Uterus (tissue), 3 donors: ENCODE measurements at regions not wholly inside any gene's neighbourhood (a gene's known extent, or its start where the extent isn't known, plus 50 kb on each side); places are given as distances from the start of the nearest gene placed in this dataset.

Experiments used
- DNase-seq, 2 donors: peaks; one replicate each; pipeline ENCODE4 v3.0.0-alpha.2; 2019 to 2020
- H3K27ac ChIP-seq, 2 donors: fragments of 200-600 bp; sonication (generic); 1 replicate in 1 of 2; 2 replicates in 1 of 2; pipeline ENCODE4 v1.5.1; 2016 to 2018
- H3K27me3 ChIP-seq, 2 donors: fragments of 200-600 bp; sonication (generic); one replicate each; pipeline ENCODE4 v1.5.1; 2018 to 2019; ENCODE audit warnings: control low read depth in 1 of 2
- H3K36me3 ChIP-seq, 2 donors: fragments of 200-600 bp; sonication (generic); one replicate each; pipeline ENCODE4 v1.5.1; 2019; ENCODE audit warnings: control low read depth in 1 of 2
- H3K4me1 ChIP-seq, 2 donors: fragments of 200-600 bp; sonication (generic); one replicate each; pipeline ENCODE4 v1.5.1; 2018 to 2019; ENCODE audit warnings: control low read depth in 1 of 2
- H3K4me3 ChIP-seq, 2 donors: fragments of 200-600 bp; sonication (generic); 1 replicate in 1 of 2; 2 replicates in 1 of 2; pipeline ENCODE4 v1.5.1; 2018 to 2019; ENCODE audit warnings: mild to moderate bottlenecking in 1 of 2
- H3K9me3 ChIP-seq, 2 donors: fragments of 200-600 bp; sonication (generic); one replicate each; pipeline ENCODE4 v1.5.1; 2019; ENCODE audit warnings: control low read depth in 1 of 2
- CTCF ChIP-seq, 4 experiments: fragments of 200-600 bp in 2 of 4; fragments of 450-650 bp in 2 of 4; sonication (generic) in 2 of 4; IDR thresholded peaks; one replicate each; pipeline ENCODE4 v1.5.1; 2016 to 2019; ENCODE audit warnings: antibody characterized with exemption in 4 of 4, mild to moderate bottlenecking in 2 of 4, moderate library complexity in 1 of 4
- POLR2A ChIP-seq, 2 donors: fragments of 450-650 bp; IDR thresholded peaks; one replicate each; pipeline ENCODE4 v1.6.1; 2016; ENCODE audit warnings: antibody characterized with exemption in 2 of 2, mild to moderate bottlenecking in 1 of 2, moderate library complexity in 1 of 2
- intact Hi-C: fragments of 100-400 bp; cut with DNase I; formaldehyde crosslinking; loops from one replicate; pipeline ENCODE4 v1.15.1; 2023; ENCODE audit warnings: low total_unique reads
- donor health status: DM: yes; HTN: yes; CAD: no.

GRCh38 chr2:113829761-113830160 lies 60.1 kb upstream of the ACTR3 start:
- no peak overlapping the region for H3K4me3 ChIP-seq
- DNase-seq: no peak
- H3K36me3 ChIP-seq: no peaks in the 10 kb centered on the region
- H3K27ac ChIP-seq: no peak overlapping the region
- H3K4me1 ChIP-seq: no peaks in the 10 kb centered on the region
- intact Hi-C loops: no loop called here
- no peaks in the 10 kb centered on the region for H3K27me3 ChIP-seq
- no peaks in the 10 kb centered on the region for H3K9me3 ChIP-seq
- no peak for TF ChIP-seq POLR2A (IDR thresholded peaks at IDR 0.05)
- no peak for TF ChIP-seq CTCF (IDR thresholded peaks at IDR 0.05)

DNA sequence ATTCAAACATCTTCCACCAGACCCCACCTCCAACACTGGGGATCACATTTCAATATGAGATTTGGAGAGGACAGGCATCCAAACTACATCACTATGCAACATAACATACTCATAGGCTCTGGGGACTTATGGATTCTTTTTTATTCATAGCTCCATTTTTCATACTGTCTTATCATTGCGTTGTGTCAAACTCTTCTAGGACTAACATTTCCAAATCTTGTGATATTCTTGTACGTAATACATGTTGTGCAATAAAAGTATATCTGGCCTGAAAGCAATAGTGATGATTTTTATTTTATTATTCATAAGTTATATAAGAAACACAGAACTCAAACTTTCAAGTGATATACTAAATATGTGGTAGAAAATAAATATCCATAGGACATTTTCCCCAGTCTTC lies 60.6 kb upstream of the ACTR3 start:
- DNase-seq: no peak
- no peaks in the 10 kb centered on the region for H3K9me3 ChIP-seq
- no peak overlapping the region for H3K4me3 ChIP-seq
- no peak for TF ChIP-seq CTCF (IDR thresholded peaks at IDR 0.05)
- no peak for TF ChIP-seq POLR2A (IDR thresholded peaks at IDR 0.05)
- intact Hi-C loops: no loop called here
- no peaks in the 10 kb centered on the region for H3K4me1 ChIP-seq
- H3K27ac ChIP-seq: no peak overlapping the region
- H3K27me3 ChIP-seq: no peaks in the 10 kb centered on the region
- no peaks in the 10 kb centered on the region for H3K36me3 ChIP-seq

DNA sequence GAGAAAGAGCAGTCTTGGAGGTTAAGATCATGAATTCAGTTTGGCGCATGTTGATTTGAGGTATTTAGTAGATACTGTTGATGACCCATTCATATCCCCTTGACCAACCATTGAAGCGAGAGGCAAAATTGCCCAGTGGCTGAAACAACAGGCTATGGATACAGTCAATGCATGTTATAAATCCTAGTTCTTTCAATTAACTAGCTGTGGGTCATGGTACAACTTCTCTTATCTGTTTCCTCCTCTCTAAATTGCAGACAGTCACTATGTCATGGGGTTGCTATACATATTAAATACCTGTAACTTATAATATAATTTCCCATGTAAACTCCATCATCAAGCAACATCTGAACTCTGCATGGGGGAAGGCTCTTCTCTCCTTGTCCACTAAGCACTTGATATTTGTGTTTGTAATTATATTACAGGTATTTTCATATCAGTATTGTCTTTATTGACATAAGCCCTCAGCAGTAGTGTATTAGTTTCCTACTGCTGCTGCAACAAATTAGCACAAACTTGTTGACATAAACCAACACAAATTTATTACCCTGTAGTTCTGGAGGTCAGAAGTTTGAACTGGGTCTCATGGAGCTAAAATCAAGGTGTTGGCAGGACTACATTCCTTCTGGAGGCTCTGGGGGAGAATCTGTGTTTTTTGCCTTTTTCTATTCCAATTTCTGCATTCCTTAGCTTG lies 61.7 kb upstream of the ACTR3 start:
- Histone ChIP-seq H3K9me3 (no peaks in the 10 kb centered on the region), H3K27me3 (no peaks in the 10 kb centered on the region), H3K4me3 (no peak overlapping the region), H3K27ac (no peak overlapping the region), H3K4me1 (no peaks in the 10 kb centered on the region), H3K36me3 (no peaks in the 10 kb centered on the region)
- TF ChIP-seq CTCF (IDR thresholded peaks at IDR 0.05): no peak
- no peak for TF ChIP-seq POLR2A (IDR thresholded peaks at IDR 0.05)
- DNase-seq: no peak
- intact Hi-C loops: no loop called here

GRCh38 chr2:113827426-113827825 lies 62.5 kb upstream of the ACTR3 start:
- Histone ChIP-seq H3K27ac (no peak overlapping the region), H3K4me1 (no peaks in the 10 kb centered on the region), H3K9me3 (no peaks in the 10 kb centered on the region), H3K4me3 (no peak overlapping the region), H3K27me3 (no peaks in the 10 kb centered on the region), H3K36me3 (no peaks in the 10 kb centered on the region)
- TF ChIP-seq CTCF (IDR thresholded peaks at IDR 0.05): no peak
- TF ChIP-seq POLR2A (IDR thresholded peaks at IDR 0.05): no peak
- intact Hi-C loops: no loop called here
- no peak for DNase-seq

- DNase-seq: no peak
- H3K36me3 ChIP-seq: no peaks in the 10 kb centered on the region
- H3K27me3 ChIP-seq: no peaks in the 10 kb centered on the region
- no peaks in the 10 kb centered on the region for H3K9me3 ChIP-seq
- no peak overlapping the region for H3K4me3 ChIP-seq
- no peaks in the 10 kb centered on the region for H3K4me1 ChIP-seq
- intact Hi-C loops: no loop called here
- TF ChIP-seq POLR2A (IDR thresholded peaks at IDR 0.05) (no peak), CTCF (IDR thresholded peaks at IDR 0.05) (no peak)
- no peak overlapping the region for H3K27ac ChIP-seq
Measured at GRCh38 chr2:113826346-113827285, 63.3 kb upstream of the ACTR3 start.
